ENCODE measurements at regions not wholly inside any gene's neighbourhood (a gene's known extent, or its start where the extent isn't known, plus 50 kb on each side); places are given as distances from the start of the nearest gene placed in this dataset.

GRCh38 chr10:78199005-78199725 is 165.5 kb downstream of the RPS24 start:
- Mint-ChIP-seq H3K4me1 (no peaks in the 10 kb centered on the region), H3K27ac (no peak overlapping the region), H3K27me3 (peaks cover 9% of the 10 kb centered on the region), H3K9me3 (no peaks in the 10 kb centered on the region), H3K4me3 (no peak overlapping the region), H3K36me3 (no peaks in the 10 kb centered on the region)
- POLR2A ChIA-PET, result no interaction called here
- ATAC-seq (ENCODE audit: low read depth), result no peak
- DNase-seq, result no peak

GRCh38 chr10:78199759-78200158 is 166.1 kb downstream of the RPS24 start:
- ATAC-seq (ENCODE audit: low read depth) (no peak), DNase-seq (no peak)
- H3K27ac Mint-ChIP-seq, result no peak overlapping the region
- POLR2A ChIA-PET, result no interaction called here
- no peaks in the 10 kb centered on the region for H3K9me3 Mint-ChIP-seq
- H3K27me3 Mint-ChIP-seq, result peaks cover 9% of the 10 kb centered on the region
- no peak overlapping the region for H3K4me3 Mint-ChIP-seq
- H3K36me3 Mint-ChIP-seq, result no peaks in the 10 kb centered on the region
- H3K4me1 Mint-ChIP-seq, result no peaks in the 10 kb centered on the region

- no peak overlapping the region for H3K27ac Mint-ChIP-seq
- no peak overlapping the region for H3K4me3 Mint-ChIP-seq
- ATAC-seq (ENCODE audit: low read depth) (no peak), DNase-seq (no peak)
- no peaks in the 10 kb centered on the region for H3K36me3 Mint-ChIP-seq
- H3K4me1 Mint-ChIP-seq, result peaks cover 8% of the 10 kb centered on the region
- H3K9me3 Mint-ChIP-seq, result no peaks in the 10 kb centered on the region
- peaks cover 9% of the 10 kb centered on the region for H3K27me3 Mint-ChIP-seq
- POLR2A ChIA-PET, result interaction anchor here (0.5 kb wide), 1 partner anchor 229 kb away, joined by 3 read pairs; no protein-coding TSS in a partner anchor
These were observed 167.0 kb downstream of the RPS24 start for GRCh38 chr10:78200686-78201085.

GRCh38 chr10:78202386-78202785 is 168.7 kb downstream of the RPS24 start:
- no peak for ATAC-seq (ENCODE audit: low read depth)
- POLR2A ChIA-PET, result no interaction called here

GRCh38 chr10:78203915-78204818 is 170.5 kb downstream of the RPS24 start:
- no peak for DNase-seq
- Mint-ChIP-seq H3K27me3 (peaks cover 9% of the 10 kb centered on the region), H3K36me3 (no peaks in the 10 kb centered on the region), H3K27ac (peak overlapping the region; percentile 84), H3K4me3 (no peak overlapping the region), H3K4me1 (peaks cover 18% of the 10 kb centered on the region), H3K9me3 (no peaks in the 10 kb centered on the region)
- POLR2A ChIA-PET, result interaction anchor here (1.3 to 2.3 kb wide), 2 partner anchors 46 to 141 kb away, joined by 5 to 6 read pairs; no protein-coding TSS in a partner anchor
- ATAC-seq (ENCODE audit: low read depth), result no peak

More at GRCh38 chr10:78202386-78202785, 168.7 kb downstream of the RPS24 start:
- no peak for DNase-seq
- Mint-ChIP-seq H3K4me3 (no peak overlapping the region), H3K4me1 (peaks cover 11% of the 10 kb centered on the region), H3K36me3 (no peaks in the 10 kb centered on the region), H3K9me3 (no peaks in the 10 kb centered on the region), H3K27me3 (peaks cover 9% of the 10 kb centered on the region), H3K27ac (peak overlapping the region; percentile 49)

- H3K27me3 Mint-ChIP-seq, result peaks cover 5% of the 10 kb centered on the region
- peaks cover 18% of the 10 kb centered on the region for H3K4me1 Mint-ChIP-seq
- ATAC-seq (ENCODE audit: low read depth) (peak; percentile 92), DNase-seq (no peak)
- no peaks in the 10 kb centered on the region for H3K9me3 Mint-ChIP-seq
- H3K27ac Mint-ChIP-seq, result peak overlapping the region; percentile 84
- H3K4me3 Mint-ChIP-seq, result peak overlapping the region; percentile 29
- POLR2A ChIA-PET, result interaction anchor here (1.0 to 2.3 kb wide), 3 partner anchors 45 to 142 kb away, joined by 3 to 6 read pairs (median 5); no protein-coding TSS in a partner anchor
- H3K36me3 Mint-ChIP-seq, result no peaks in the 10 kb centered on the region
These were observed 171.9 kb downstream of the RPS24 start for GRCh38 chr10:78205457-78206016.

- ATAC-seq (ENCODE audit: low read depth), result no peak
- DNase-seq, result no peak
- H3K4me1 Mint-ChIP-seq, result peaks cover 27% of the 10 kb centered on the region
- H3K27ac Mint-ChIP-seq, result no peak overlapping the region
- H3K27me3 Mint-ChIP-seq, result no peaks in the 10 kb centered on the region
- H3K4me3 Mint-ChIP-seq, result no peak overlapping the region
- POLR2A ChIA-PET, result no interaction called here
- no peaks in the 10 kb centered on the region for H3K36me3 Mint-ChIP-seq
- H3K9me3 Mint-ChIP-seq, result no peaks in the 10 kb centered on the region
These were observed 173.6 kb downstream of the RPS24 start for GRCh38 chr10:78207216-78207615.

- Mint-ChIP-seq H3K27ac (no peak overlapping the region), H3K27me3 (no peaks in the 10 kb centered on the region), H3K9me3 (no peaks in the 10 kb centered on the region), H3K4me1 (peaks cover 27% of the 10 kb centered on the region), H3K36me3 (no peaks in the 10 kb centered on the region), H3K4me3 (no peak overlapping the region)
- no peak for DNase-seq
- POLR2A ChIA-PET, result no interaction called here
- ATAC-seq (ENCODE audit: low read depth), result no peak
These were observed 174.1 kb downstream of the RPS24 start for GRCh38 chr10:78207776-78208175.

GRCh38 chr10:78209970-78210369 is 176.3 kb downstream of the RPS24 start:
- ATAC-seq (ENCODE audit: low read depth), result no peak
- Mint-ChIP-seq H3K36me3 (no peaks in the 10 kb centered on the region), H3K27me3 (peaks cover 6% of the 10 kb centered on the region), H3K9me3 (no peaks in the 10 kb centered on the region), H3K4me3 (no peak overlapping the region), H3K4me1 (peaks cover 27% of the 10 kb centered on the region), H3K27ac (peak overlapping the region; percentile 17)
- no peak for DNase-seq
- POLR2A ChIA-PET, result no interaction called here

GRCh38 chr10:78210548-78210947 is 176.9 kb downstream of the RPS24 start:
- DNase-seq (no peak), ATAC-seq (ENCODE audit: low read depth) (no peak)
- H3K9me3 Mint-ChIP-seq, result no peaks in the 10 kb centered on the region
- H3K36me3 Mint-ChIP-seq, result no peaks in the 10 kb centered on the region
- peaks cover 10% of the 10 kb centered on the region for H3K27me3 Mint-ChIP-seq
- H3K4me3 Mint-ChIP-seq, result no peak overlapping the region
- H3K4me1 Mint-ChIP-seq, result peaks cover 22% of the 10 kb centered on the region
- POLR2A ChIA-PET, result no interaction called here
- H3K27ac Mint-ChIP-seq, result peak overlapping the region; percentile 30

- H3K27me3 Mint-ChIP-seq, result peaks cover 10% of the 10 kb centered on the region
- H3K36me3 Mint-ChIP-seq, result no peaks in the 10 kb centered on the region
- no peak for ATAC-seq (ENCODE audit: low read depth)
- no peak for DNase-seq
- no peak overlapping the region for H3K4me3 Mint-ChIP-seq
- peaks cover 18% of the 10 kb centered on the region for H3K4me1 Mint-ChIP-seq
- POLR2A ChIA-PET, result no interaction called here
- H3K9me3 Mint-ChIP-seq, result no peaks in the 10 kb centered on the region
- H3K27ac Mint-ChIP-seq, result no peak overlapping the region
These were observed 177.3 kb downstream of the RPS24 start for GRCh38 chr10:78210976-78211375.

GRCh38 chr10:78211561-78212051 is 177.9 kb downstream of the RPS24 start:
- peak; percentile 45 for DNase-seq
- POLR2A ChIA-PET, result no interaction called here
- ATAC-seq (ENCODE audit: low read depth), result no peak
- no peaks in the 10 kb centered on the region for H3K36me3 Mint-ChIP-seq
- H3K27me3 Mint-ChIP-seq, result peaks cover 10% of the 10 kb centered on the region
- peak overlapping the region; percentile 58 for H3K27ac Mint-ChIP-seq
- H3K9me3 Mint-ChIP-seq, result no peaks in the 10 kb centered on the region
- H3K4me1 Mint-ChIP-seq, result peaks cover 18% of the 10 kb centered on the region
- H3K4me3 Mint-ChIP-seq, result peak overlapping the region; percentile 17

GRCh38 chr10:78212060-78212785 is 178.6 kb downstream of the RPS24 start:
- no peak overlapping the region for H3K4me3 Mint-ChIP-seq
- H3K9me3 Mint-ChIP-seq, result no peaks in the 10 kb centered on the region
- ATAC-seq (ENCODE audit: low read depth) (no peak), DNase-seq (no peak)
- peaks cover 18% of the 10 kb centered on the region for H3K4me1 Mint-ChIP-seq
- peaks cover 10% of the 10 kb centered on the region for H3K27me3 Mint-ChIP-seq
- POLR2A ChIA-PET, result no interaction called here
- peak overlapping the region; percentile 40 for H3K27ac Mint-ChIP-seq
- no peaks in the 10 kb centered on the region for H3K36me3 Mint-ChIP-seq
